Stimulated activated CD8-positive, alpha-beta memory T cell treated with anti-CD3 and anti-CD28 coated beads, Interleukin-15, amount 100 ng/mL, for 4 hours (primary cell): ENCODE measurements at regions not wholly inside any gene's neighbourhood (a gene's known extent, or its start where the extent isn't known, plus 50 kb on each side); places are given as distances from the start of the nearest gene placed in this dataset.
"Not testable (repeated sequence)": the region's sequence is repeated elsewhere in the genome, so short reads cannot be mapped to it uniquely, and the experiment has no call there.

ENCODE experiments used
- DNase-seq, 2 donors: peaks; one replicate each; pipeline ENCODE4 v3.0.0-alpha.2; 2020; ENCODE audit warnings: low read depth in 2 of 2

DNA sequence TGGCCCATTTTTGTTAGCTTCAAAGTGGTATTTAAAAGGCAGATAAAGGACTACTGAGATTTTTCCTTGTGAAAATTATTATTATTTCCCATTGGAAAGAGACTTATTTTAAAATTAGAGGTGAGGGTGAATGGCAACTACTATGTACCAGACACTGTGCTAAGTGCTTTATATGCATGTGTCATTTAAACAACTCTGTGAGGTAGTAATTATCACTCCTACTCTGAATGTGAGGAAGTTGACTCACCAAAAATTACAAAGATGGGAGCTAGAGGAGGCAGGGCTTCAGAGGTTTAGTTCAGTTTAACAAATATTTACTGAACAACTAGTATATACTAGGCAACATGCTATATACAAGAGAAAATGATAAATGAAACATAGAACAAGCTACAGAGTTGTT is 78.2 kb downstream of the MSL3 start:
- DNase-seq = no peak

DNA sequence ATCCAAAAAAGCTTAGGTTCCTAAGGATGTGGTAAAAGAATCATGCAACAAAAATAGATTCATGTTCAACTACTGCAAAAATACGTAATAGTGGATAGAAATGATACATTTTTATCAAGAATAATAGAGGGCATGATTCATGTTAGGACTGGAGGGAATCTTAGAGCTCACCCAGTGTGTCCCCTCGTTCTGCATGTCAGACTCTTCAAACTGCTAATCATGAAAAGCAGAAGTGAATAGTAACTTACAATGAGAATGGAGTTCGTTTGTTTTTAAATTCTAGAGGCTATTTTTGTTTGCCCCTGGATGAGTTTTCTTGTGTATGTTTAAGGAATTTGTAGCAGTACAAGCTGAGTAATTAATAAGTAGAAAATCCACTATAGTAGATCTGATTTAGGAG is 79.4 kb downstream of the MSL3 start:
- DNase-seq = no peak

DNA sequence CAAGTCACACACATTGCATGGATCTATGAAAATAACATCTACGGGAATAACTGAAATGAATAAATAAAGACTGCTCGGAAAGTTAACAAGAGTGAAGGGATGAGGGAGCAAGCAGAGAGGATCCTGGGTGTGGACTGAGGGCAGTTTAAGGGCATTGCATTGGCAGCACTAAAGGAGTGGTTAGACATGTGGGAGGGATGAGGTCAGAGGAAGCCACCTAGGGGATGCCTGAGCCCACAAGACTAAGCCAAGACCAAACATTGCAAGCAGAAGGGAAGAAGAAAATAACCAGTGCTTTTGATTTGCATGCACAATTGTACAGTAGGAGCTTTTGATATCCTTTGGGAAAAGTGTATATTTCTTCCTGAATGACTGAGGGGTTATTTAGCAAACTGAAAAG is 106.1 kb downstream of the MSL3 start:
- DNase-seq = no peak

DNA sequence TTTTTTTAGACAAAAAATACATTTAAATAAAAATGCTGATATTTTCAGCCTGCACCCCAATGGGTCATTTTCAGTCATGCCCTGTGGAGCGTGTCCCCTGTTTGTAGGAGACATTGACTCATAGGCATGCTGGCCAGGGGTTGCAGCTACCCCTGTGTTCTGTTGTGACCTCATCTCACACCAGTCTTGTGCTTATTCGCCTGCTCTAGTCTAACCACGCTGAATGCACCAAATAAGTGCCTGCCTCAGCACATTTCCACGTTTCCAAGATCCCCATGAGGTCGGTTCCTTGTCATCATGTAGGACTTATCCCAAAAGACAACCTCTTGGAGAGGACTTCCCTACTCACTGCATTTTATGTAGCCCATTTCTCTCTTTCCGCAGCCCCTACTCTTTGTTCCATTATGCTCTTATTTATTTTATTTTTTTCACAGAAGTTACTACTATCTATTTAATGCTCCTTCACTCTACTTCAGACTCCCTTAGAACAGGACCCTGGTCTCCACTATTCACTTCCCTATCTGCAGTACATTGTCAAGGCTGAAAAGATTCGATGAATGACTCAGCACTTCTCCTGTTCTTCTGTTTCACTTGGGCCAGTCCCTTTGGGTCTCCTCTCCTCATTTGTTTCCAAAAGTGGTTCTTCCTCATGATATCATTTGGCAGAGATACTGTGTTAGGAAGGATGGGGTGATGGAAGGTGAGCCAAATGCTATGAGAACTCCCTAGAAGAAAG is 109.7 kb downstream of the MSL3 start:
- no peak for DNase-seq

DNA sequence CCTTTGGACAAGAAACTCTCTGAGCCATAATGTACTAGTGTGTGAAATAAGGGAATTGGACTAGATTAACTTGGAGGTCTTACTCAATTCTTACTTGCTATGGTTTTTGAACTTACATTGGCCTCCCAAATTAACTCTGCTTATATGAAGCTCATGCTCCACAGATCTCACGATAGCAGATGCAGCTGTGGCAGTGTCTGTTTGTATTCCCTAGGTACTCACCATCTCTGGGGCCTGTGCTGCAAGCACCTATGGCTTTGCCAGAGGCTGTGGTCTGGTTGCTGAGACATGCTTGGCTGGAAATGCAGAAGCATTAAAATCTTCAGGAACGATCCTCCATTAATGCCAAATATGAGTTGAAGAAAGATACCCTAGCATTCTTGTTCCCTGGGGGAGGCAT is 112.8 kb downstream of the MSL3 start:
- no peak for DNase-seq

DNA sequence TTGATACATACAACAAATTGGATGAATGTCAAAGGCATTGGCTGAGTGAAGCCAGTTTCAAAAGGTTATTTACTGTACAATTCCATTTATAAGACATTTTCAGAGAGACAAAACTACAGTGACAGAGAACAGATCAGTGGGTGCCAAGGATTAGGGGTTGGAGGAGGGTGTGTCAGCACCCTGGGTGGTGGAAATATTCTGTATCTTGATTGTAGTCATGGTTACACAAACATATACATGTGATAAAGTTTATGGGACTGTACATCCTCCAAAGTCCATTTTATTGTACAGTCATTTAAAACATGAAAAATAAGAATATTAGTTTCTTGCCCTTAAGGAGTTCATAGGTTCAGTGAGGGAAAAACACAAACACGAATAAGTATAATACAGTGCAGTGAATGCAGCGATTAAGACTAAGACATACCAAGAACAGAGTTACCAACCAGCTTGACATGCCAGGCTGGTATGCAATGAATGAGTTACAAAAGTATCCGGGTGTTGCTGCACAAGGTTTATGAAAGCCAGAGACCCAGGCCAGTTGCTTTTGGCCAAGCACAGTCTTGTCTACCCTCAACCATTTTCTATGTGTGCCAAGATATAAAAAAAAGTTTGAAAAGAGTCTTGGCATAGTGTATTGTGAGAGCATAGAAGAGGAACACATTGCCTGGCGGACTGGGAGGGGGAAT is 123.6 kb downstream of the MSL3 start:
- DNase-seq = no peak

DNA sequence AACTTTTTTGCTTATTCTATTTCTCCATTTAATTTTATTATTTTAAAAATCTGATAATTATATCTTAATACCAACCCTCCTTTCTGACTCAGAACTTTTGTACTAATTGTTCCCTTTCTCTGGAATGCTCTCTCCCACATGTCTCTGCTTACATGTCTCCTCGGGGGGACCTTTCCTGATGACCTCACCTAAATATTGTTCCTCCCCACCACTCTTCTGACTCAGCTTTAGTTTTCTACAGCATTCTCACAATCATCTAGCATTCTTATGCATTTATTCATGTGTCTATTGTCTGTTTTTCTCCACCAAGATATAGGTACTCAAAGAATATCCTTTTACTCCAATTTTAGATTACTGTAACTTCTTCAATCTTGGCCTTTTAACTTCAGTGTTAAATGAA is 128.7 kb downstream of the MSL3 start:
- no peak for DNase-seq

DNA sequence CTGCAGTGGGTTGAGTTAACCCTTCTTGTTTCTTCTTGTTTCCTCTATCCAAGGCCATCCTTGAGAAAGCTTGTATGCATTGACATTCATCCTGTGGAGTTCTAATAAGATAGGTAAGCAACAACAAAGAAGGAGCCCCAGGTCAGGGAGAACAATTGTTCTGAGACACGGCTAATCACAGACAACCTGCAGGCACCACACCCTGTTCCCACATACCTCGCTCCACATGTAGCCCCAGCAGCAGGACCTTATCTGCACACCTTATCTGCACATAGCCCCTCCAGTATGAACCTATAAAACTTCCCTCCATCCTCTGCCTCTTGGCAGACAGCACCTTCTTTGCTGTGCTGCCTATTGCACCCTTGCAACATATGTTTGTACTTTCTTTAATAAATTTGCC is 129.1 kb downstream of the MSL3 start:
- DNase-seq = no peak

DNA sequence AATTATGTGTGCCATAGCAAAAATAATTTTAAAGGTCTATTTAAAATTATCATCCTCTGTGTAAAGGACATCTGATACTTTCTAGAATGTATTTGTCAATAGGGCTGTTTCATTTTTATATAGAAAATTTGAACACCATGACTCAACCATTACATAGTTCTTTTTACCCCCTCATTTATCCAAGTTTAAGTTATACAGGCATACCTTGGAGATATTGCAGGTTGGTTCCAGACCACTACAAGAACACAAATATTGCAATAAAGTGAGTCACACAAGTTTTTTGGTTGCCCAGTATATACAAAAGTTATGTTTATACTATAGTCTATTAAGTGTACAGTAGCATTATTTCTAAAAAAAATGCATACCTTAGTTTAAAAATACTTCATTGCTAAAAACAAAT is 130.4 kb downstream of the MSL3 start:
- DNase-seq = no peak

DNA sequence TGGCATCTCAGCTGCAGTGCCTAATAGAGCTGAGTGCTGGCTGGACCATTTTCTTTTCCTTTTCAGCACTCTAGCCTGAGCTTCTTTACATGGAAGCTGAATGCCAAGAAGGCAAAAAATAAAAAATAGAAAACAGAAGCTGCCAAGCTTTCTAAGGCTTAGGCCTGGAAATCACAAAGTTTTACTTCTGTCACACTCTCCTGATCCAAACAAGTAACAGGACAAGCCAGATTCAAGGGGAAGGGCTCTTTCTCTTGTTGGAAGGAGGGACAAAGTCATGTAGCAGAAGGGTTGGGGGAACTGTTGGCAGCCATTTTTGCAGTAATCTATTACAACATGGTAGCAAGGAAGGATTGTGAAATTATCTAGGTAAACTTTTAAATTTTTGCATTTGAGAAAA is 131.8 kb downstream of the MSL3 start:
- no peak for DNase-seq

DNA sequence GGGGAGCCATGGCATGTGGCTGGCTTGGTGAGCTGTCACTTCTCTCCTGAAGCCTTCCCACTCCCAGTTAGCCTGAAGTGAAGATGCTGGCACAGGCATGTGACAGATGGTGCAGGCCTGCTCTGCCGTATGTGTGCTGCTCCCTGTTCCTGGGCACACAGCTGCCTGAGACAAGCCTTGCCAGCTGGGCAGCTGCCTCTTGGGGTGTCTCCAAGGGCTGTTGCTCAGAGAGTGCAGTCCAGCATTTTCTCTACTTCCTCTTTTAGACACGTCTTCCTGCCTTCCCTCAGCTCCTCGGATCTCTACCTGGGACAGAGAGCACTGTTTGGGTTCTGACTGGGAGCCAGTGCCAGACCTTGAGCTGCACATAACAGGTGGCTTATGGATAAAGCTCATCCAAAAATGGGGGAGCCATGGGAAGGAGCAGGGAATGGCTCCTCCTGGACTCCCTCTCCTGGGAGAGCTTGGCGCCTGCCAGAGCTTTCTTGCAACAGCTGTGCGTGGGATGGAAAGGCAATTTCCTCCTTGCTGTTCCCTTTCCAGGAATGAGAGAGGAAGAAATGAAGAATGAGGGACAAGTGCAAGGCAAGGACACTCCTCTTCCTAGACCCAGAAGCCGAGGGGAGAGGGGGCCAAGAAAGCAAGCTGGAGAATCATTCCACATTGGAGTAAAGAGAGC is 132.9 kb downstream of the MSL3 start:
- no peak for DNase-seq

DNA sequence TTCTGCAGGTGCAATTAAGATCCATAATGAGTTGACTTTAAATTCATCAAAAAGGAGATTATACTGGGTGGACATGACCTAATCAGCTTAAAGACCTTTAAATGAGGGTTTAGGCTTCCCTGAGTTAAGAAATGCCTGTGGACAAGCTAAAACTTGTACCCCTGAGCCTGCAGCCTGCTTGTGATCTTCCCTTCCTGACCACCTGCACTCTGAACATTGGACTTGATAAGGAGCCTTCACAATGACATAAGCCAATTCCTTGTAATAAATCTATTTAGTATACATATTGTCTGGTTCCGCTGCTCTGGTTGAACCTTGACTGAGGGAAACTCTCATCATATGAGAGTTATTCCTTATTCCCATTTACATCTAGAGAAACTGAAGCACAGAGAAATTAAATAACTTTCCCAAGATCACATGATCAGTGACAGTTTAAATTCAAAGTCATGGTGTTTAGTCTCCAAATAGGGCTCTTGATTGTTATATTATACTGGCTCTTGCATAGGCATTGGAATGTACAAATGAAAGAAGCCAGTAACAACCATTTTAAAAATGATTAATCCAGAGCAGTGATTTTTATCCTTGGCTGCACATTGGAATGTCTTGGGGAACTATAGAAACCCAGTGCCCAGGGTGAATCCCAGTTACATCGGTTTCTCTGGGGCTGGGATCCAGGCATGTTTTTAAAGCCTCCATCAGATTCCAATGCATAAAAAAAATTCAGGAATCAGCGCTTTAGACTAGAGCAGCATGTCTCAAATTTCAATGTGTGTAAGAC is 136.1 kb downstream of the MSL3 start:
- no peak for DNase-seq

DNA sequence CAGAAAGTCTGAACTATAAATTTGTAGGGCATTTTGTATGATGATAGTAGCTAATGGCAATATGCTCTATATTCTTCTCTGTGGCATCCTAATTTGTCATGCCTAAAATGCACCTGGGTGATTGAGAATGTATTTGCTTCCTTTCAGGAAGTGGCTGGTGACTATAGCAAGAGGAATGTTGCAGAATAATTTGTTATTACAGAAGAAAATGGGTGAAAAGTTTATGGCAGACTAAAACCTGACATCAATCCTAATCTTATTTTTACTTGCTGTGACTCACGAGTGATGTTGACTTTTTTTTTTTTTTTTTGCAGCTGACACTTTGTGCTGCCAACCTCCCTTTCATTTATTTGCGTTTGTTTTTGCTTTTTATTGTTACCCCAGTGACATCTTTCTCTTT is 141.1 kb downstream of the MSL3 start:
- no peak for DNase-seq

DNA sequence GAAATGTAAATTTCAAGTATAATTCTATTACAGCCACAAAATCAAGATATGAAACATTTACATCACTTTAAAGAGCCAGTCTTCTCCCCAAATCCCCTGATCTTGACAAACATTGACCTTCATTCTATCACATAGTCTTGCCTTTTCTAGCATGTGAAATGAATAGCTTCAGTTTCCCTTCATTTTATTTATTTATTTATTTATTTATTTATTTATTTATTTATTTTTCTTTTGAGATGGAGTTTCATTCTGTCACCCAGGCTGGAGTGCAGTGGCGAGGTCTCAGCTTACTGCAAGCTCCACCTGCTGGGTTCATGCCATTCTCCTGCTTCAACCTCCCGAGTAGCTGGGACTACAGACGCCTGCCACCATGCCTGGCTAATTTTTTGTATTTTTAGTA is 147.9 kb downstream of the MSL3 start:
- DNase-seq = not testable (repeated sequence)

DNA sequence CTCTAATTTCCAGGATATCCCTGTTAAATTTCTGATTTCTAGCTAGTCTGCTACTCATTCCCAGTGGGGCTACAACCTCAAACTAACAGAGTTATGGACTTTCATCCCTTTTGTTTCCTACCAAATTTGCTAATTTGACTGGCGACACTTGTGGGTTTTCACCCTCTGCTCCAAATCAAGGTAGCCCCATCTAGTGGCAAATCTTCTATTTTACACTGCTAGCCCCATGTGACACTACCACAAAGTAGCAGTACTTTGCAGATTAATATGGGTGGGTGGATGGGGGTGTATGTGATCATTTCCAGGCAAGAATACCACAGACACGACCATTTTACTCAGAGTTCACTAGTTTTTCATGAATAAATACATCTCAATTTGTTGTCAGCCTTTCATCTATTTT is 150.3 kb downstream of the MSL3 start:
- DNase-seq = peak in 1 of 2 donors; percentile 3

DNA sequence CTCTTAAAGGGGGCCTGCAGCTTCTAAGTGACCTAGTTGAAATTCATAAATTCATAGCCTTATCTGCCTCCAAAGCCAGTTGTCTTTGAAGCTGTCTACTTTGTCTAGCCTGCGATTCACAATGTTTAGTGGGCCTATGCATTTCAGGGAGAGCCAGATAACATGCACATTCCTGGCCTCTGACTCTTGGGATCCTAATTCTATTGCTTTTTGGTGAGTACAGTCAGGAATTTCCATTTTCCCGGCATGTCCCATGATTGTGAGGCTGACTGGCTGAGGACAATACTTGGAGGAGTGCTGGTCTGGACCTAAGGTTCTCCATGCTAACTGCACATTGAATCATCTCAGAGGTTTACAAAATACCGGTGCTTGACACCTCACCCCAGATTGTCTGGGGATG is 155.0 kb downstream of the MSL3 start:
- DNase-seq = no peak

DNA sequence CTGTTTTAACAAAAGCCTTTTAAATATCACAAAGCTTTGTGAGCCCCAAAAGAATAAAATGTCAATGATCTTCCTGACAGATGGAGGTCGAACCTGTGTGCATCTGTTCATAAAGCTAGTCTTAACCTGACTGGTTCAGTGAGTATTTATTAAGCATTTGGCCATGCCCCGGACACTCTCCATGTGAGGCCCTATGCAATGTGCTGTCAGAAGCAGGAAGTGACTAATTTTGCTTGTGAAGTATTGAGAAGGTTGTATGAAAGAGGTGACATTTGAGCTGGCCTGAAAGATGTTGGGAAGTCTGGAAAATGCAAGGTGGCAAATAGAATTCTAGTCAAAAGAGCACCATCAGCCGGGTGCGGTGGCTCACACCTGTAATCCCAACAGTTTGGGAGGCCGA is 171.4 kb downstream of the MSL3 start:
- no peak for DNase-seq

DNA sequence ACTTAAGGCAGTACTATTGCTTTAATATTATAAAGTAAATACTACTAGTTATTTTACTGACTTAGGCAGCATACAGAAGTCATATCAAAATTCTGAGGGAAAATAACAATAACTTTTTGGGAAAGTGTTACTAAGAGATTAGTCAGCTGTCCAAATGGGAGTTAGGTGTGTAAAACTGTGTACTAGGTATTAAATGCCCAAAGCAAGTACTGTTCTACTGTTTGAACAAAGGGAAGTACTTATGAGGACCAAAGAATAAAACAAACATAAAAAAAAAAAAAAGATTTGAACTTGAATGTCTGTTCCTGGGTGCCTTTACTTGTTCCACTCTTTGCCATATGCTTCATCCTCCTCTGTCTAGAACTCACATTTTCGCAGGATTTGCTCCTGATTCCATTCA is 174.4 kb downstream of the MSL3 start:
- no peak for DNase-seq

DNA sequence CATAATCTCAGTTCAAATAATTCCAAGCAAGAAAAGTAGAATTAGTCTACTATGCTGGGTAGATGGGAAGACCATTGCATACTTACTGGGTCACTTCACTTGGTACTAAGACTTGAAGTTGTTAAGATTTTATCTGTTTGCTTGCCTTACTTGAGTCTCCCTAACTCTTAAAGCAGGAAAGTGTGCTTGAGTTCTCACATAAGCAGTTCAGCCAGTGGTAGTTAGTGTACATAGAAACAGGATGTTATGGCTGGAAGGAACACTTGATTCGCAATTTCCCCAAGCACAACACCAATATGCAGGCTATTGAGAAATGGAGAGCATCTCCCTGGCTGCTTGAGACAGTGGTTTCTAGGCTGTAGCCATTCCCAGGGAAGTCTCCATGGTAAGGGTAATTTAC is 176.1 kb downstream of the MSL3 start:
- DNase-seq = no peak

DNA sequence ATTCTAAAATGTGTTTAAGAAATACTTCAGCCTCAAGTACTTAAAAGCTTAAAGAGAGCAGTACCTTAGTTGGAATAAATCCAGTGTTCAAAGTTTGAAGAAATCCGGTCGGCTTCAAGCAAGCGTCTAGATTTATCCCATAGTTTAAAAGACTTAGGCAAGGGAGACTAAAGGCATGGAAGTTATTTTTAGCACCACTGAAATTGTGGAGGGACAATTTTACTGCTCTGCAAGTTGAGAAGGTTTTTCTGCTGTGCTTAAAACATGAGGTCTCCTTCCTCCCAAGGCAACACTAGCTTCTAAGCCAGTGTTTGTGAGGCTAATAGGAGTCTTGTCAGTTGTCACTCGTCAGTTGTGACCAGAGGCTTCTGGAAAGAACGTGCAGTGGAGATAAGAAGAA is 183.5 kb downstream of the MSL3 start:
- DNase-seq = no peak

DNA sequence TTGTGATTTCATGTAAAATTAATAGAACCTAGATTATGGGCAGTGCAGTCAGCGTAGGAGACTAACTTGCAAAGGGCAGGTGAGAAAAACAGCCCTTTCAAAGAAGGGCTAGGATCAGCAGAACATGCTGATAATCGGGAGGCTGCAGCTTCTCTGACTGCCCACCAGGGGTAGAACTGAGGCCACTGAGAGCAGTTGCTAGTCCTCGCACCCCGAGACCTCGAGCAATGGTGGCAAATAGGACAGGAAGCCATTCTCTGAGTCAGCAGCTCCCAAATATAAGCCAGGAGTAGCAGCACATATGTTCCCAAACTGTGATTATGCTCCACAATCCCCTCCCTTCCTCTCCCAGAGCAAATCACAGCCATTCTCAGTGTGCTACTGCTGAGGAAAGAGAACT is 186.5 kb downstream of the MSL3 start:
- DNase-seq = no peak

DNA sequence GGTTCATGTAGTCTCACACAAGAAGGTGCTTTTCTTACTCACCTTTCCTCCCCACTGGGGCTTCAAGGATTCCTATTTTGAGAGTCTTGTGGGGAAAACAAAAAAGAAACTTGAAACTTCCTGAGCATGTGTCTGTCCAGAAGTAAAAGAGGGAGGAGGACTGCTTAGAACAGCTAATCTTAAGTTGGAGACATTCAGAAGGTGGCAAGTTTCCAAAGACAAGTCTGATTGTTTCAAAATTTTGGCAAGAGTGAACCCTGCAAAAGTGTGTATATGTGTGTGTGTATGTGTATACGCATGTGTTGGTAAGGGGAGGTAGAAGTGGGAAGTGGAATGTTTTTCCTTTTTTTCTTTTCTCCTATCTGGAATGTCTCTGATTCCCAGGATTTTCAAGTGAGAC is 189.0 kb upstream of the FRMPD4 start:
- no peak for DNase-seq
